Astrocyte (in vitro differentiated cells and primary cell): ENCODE measurements at regions not wholly inside any gene's neighbourhood (a gene's known extent, or its start where the extent isn't known, plus 50 kb on each side); places are given as distances from the start of the nearest gene placed in this dataset.

ENCODE experiments used
- DNase-seq: peaks from one replicate; pipeline ENCODE4 v3.0.0-alpha.2; 2010; ENCODE audit warnings: low read depth
- FAIRE-seq: peaks from 2 replicates; lab custom pipeline; 2011; peaks lifted over from hg19 to GRCh38; lab: Jason Lieb, UNC
- H2AFZ ChIP-seq: 2 replicates; pipeline ENCODE4 v1.6.0; 2012; ENCODE audit warnings: low read depth, low read length, inconsistent platforms
- H3K27ac ChIP-seq: 2 replicates; pipeline ENCODE4 v1.5.1; 2011; ENCODE audit warnings: low read depth, low read length, inconsistent platforms
- H3K27me3 ChIP-seq: 2 replicates; pipeline ENCODE4 v1.6.0; 2011; ENCODE audit warnings: low read length, inconsistent platforms; ENCODE audit not compliant: insufficient read depth
- H3K36me3 ChIP-seq: 2 replicates; pipeline ENCODE4 v1.5.1; 2011; ENCODE audit warnings: low read length, inconsistent platforms; ENCODE audit not compliant: insufficient read depth
- H3K4me1 ChIP-seq: 2 replicates; pipeline ENCODE4 v1.5.1; 2011; ENCODE audit warnings: low read length, inconsistent platforms; ENCODE audit not compliant: insufficient read depth
- H3K4me2 ChIP-seq: 2 replicates; pipeline ENCODE4 v1.6.0; 2012; ENCODE audit warnings: low read length, inconsistent platforms
- H3K4me3 ChIP-seq: 2 replicates; pipeline ENCODE4 v1.5.1; 2011; ENCODE audit warnings: low read depth, mild to moderate bottlenecking, low read length, inconsistent platforms; ENCODE audit not compliant: insufficient read depth
- H3K79me2 ChIP-seq: 2 replicates; pipeline ENCODE4 v1.6.0; 2012; ENCODE audit warnings: mild to moderate bottlenecking, low read length, inconsistent platforms; ENCODE audit not compliant: insufficient read depth
- H3K9ac ChIP-seq: 2 replicates; pipeline ENCODE4 v1.6.0; 2012; ENCODE audit warnings: mild to moderate bottlenecking, low read length, inconsistent platforms
- H3K9me3 ChIP-seq: 2 replicates; pipeline ENCODE4 v1.5.1; 2012; ENCODE audit warnings: low read depth, mild to moderate bottlenecking, low read length, inconsistent platforms; ENCODE audit not compliant: insufficient read depth
- H4K20me1 ChIP-seq: 2 replicates; pipeline ENCODE4 v1.6.0; 2012; ENCODE audit warnings: low read length, inconsistent platforms; ENCODE audit not compliant: insufficient read depth
- H3K27ac Mint-ChIP-seq: one replicate; pipeline ENCODE4 v1.8.0; 2021; ENCODE audit warnings: mild to moderate bottlenecking, mixed read lengths; ENCODE audit not compliant: unreplicated experiment
- H3K27me3 Mint-ChIP-seq: one replicate; pipeline ENCODE4 v1.8.0; 2021; ENCODE audit warnings: low read depth, mixed read lengths; ENCODE audit not compliant: unreplicated experiment
- H3K36me3 Mint-ChIP-seq: one replicate; pipeline ENCODE4 v1.8.0; 2021; ENCODE audit warnings: low read depth, mixed read lengths; ENCODE audit not compliant: unreplicated experiment
- H3K4me1 Mint-ChIP-seq: one replicate; pipeline ENCODE4 v1.8.0; 2021; ENCODE audit warnings: low read depth, mixed read lengths; ENCODE audit not compliant: unreplicated experiment
- H3K4me3 Mint-ChIP-seq: one replicate; pipeline ENCODE4 v1.8.0; 2021; ENCODE audit warnings: mild to moderate bottlenecking, moderate library complexity, mixed read lengths; ENCODE audit not compliant: unreplicated experiment
- H3K9me3 Mint-ChIP-seq: one replicate; pipeline ENCODE4 v1.8.0; 2021; ENCODE audit warnings: mild to moderate bottlenecking, mixed read lengths; ENCODE audit not compliant: unreplicated experiment
- EZH2 ChIP-seq: IDR thresholded peaks from 2 replicates; pipeline ENCODE4 v1.6.1; 2012; ENCODE audit warnings: mild to moderate bottlenecking, low read length, inconsistent platforms; ENCODE audit not compliant: insufficient read depth
- TF ChIP-seq, protein P1 (sequence below): IDR thresholded peaks from 2 replicates; pipeline ENCODE4 v1.5.1; 2011; ENCODE audit warnings: low read depth, mild to moderate bottlenecking, inconsistent platforms, low read length, moderate library complexity; ENCODE audit not compliant: insufficient read depth

DNA sequence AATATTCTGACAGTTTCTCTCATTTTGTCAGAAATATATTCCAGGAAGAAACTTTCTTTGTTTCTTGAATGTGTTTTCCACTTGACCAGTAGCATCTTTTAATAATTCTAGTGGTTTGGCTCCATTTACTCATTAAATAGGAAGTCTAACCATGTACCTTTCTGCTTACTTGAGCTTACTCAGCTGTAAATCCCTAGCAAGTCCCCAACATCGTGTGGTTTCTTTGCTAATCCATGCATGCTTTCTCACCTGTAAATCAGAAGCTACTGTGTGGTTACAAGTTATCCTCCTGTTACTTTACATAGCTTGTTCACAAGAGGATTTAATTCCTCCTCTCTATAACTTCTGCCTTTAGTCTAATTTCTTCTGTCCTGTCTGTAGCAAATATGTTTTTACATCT is 227.7 kb downstream of the FSCB start:
- no peaks in the 10 kb centered on the region for H3K9me3 Mint-ChIP-seq
- H3K4me2 ChIP-seq = no peak overlapping the region
- no peak overlapping the region for H3K27ac Mint-ChIP-seq
- no peak for TF ChIP-seq EZH2
- TF ChIP-seq, protein P1, sequence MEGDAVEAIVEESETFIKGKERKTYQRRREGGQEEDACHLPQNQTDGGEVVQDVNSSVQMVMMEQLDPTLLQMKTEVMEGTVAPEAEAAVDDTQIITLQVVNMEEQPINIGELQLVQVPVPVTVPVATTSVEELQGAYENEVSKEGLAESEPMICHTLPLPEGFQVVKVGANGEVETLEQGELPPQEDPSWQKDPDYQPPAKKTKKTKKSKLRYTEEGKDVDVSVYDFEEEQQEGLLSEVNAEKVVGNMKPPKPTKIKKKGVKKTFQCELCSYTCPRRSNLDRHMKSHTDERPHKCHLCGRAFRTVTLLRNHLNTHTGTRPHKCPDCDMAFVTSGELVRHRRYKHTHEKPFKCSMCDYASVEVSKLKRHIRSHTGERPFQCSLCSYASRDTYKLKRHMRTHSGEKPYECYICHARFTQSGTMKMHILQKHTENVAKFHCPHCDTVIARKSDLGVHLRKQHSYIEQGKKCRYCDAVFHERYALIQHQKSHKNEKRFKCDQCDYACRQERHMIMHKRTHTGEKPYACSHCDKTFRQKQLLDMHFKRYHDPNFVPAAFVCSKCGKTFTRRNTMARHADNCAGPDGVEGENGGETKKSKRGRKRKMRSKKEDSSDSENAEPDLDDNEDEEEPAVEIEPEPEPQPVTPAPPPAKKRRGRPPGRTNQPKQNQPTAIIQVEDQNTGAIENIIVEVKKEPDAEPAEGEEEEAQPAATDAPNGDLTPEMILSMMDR = no peak
- no peak overlapping the region for H3K4me3 Mint-ChIP-seq
- no peak overlapping the region for H3K4me3 ChIP-seq
- H3K4me1 ChIP-seq = no peaks in the 10 kb centered on the region
- no peaks in the 10 kb centered on the region for H4K20me1 ChIP-seq
- no peak overlapping the region for H2AFZ ChIP-seq
- no peaks in the 10 kb centered on the region for H3K36me3 ChIP-seq
- no peaks in the 10 kb centered on the region for H3K36me3 Mint-ChIP-seq
- no peaks in the 10 kb centered on the region for H3K4me1 Mint-ChIP-seq
- H3K27me3 Mint-ChIP-seq = no peaks in the 10 kb centered on the region
- no peak overlapping the region for H3K9ac ChIP-seq
- no peak for DNase-seq
- no peaks in the 10 kb centered on the region for H3K9me3 ChIP-seq
- no peaks in the 10 kb centered on the region for H3K79me2 ChIP-seq
- no peak for FAIRE-seq
- no peaks in the 10 kb centered on the region for H3K27me3 ChIP-seq
- no peak overlapping the region for H3K27ac ChIP-seq

DNA sequence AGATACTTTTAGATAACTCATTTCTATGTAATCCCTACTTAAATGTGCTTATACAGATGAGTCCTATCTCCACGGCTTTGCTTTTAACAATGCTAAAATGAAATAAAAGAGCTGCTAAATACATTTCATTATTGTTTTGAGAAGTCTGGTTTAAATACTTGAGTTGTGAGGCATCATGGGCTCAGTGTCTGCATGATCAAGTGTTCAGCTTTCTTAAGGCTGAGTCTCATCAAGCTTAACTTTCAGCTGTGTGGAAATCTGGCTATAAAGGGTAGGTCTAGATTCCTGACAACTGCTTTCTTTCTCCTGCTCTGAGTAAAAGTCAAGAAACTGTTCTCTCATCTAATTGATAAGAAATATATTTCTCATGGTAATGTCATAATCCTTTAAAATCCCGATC is 235.4 kb downstream of the FSCB start:
- H3K4me3 ChIP-seq = no peak overlapping the region
- H3K36me3 Mint-ChIP-seq = no peaks in the 10 kb centered on the region
- no peaks in the 10 kb centered on the region for H3K27me3 ChIP-seq
- DNase-seq = peak; percentile 0
- no peak for TF ChIP-seq EZH2
- TF ChIP-seq, protein P1 = no peak
- H3K27me3 Mint-ChIP-seq = no peaks in the 10 kb centered on the region
- no peak overlapping the region for H3K4me3 Mint-ChIP-seq
- H3K36me3 ChIP-seq = no peaks in the 10 kb centered on the region
- no peak overlapping the region for H2AFZ ChIP-seq
- H3K9me3 Mint-ChIP-seq = no peaks in the 10 kb centered on the region
- no peaks in the 10 kb centered on the region for H3K4me1 ChIP-seq
- no peaks in the 10 kb centered on the region for H3K79me2 ChIP-seq
- no peak overlapping the region for H3K27ac ChIP-seq
- FAIRE-seq = no peak
- peak overlapping the region; percentile 18 for H3K27ac Mint-ChIP-seq
- peaks cover 3% of the 10 kb centered on the region for H3K4me1 Mint-ChIP-seq
- H3K9me3 ChIP-seq = no peaks in the 10 kb centered on the region
- no peak overlapping the region for H3K9ac ChIP-seq
- no peaks in the 10 kb centered on the region for H4K20me1 ChIP-seq
- no peak overlapping the region for H3K4me2 ChIP-seq

DNA sequence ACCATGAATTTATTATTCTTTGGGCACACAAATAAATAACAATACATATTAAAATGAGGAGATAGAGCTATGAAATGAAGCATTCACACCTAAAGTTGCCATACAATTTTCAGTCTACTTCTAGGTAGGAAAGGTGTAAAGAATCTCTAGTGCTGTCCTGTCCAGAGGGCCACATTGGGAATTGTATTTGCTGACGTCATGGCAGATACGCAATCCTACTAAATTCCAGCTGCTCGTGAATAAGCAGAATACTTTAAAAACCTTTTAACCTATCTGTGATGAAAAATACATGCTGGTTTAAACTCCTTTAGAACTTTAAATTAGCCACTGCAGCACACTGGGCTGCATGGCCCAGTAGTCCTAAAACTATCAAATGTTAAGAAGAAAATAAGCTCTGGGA is 236.1 kb downstream of the FSCB start:
- no peaks in the 10 kb centered on the region for H3K9me3 ChIP-seq
- TF ChIP-seq EZH2 = no peak
- TF ChIP-seq, protein P1 = no peak
- no peaks in the 10 kb centered on the region for H3K4me1 ChIP-seq
- Mint-ChIP-seq H3K36me3 (no peaks in the 10 kb centered on the region), H3K4me1 (peaks cover 3% of the 10 kb centered on the region), H3K27ac (no peak overlapping the region), H3K4me3 (no peak overlapping the region), H3K9me3 (no peaks in the 10 kb centered on the region), H3K27me3 (no peaks in the 10 kb centered on the region)
- H3K4me2 ChIP-seq = no peak overlapping the region
- H2AFZ ChIP-seq = no peak overlapping the region
- H3K27me3 ChIP-seq = no peaks in the 10 kb centered on the region
- no peak overlapping the region for H3K9ac ChIP-seq
- DNase-seq (no peak), FAIRE-seq (no peak)
- no peak overlapping the region for H3K27ac ChIP-seq
- no peaks in the 10 kb centered on the region for H3K36me3 ChIP-seq
- H3K79me2 ChIP-seq = no peaks in the 10 kb centered on the region
- H4K20me1 ChIP-seq = no peaks in the 10 kb centered on the region
- no peak overlapping the region for H3K4me3 ChIP-seq
